Lower leg skin (tissue), 3 donors: ENCODE measurements at regions not wholly inside any gene's neighbourhood (a gene's known extent, or its start where the extent isn't known, plus 50 kb on each side); places are given as distances from the start of the nearest gene placed in this dataset.

ENCODE experiments used
- CTCF ChIP-seq, 3 donors: fragments of 450-650 bp; IDR thresholded peaks; one replicate each; pipeline ENCODE4 v1.5.1; 2016; ENCODE audit warnings: antibody characterized with exemption in 3 of 3, mild to moderate bottlenecking in 3 of 3, moderate library complexity in 2 of 3
- POLR2A ChIP-seq, 2 donors: fragments of 450-650 bp; IDR thresholded peaks; one replicate each; pipeline ENCODE4 v1.6.1; 2016 to 2017; ENCODE audit warnings: antibody characterized with exemption in 2 of 2, mild to moderate bottlenecking in 1 of 2, moderate library complexity in 1 of 2

DNA sequence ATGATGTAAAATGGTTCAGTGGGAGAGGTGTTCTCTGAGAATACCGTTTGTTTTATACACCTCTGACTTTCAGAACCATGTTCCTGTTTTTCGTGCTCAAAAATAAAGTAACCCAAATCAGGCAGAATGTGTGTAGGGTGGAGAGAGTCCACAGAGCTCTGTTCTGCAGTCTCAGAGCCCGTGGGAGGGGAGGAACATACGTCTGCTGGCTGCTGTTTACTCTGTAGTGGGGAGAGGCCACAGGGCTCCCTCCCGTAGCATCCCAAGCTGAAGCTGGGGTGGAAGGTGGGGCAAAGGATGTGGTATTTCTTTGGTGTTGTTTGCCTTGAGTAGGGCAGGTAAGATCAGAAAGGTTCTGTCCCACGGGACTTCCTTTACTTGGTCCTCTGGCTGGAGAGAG, 348.5 kb downstream of the DNAH5 start:
- no peak for TF ChIP-seq CTCF (IDR thresholded peaks at IDR 0.05)
- no peak for TF ChIP-seq POLR2A (IDR thresholded peaks at IDR 0.05)
